Breast epithelium (tissue), 3 donors: ENCODE measurements at regions not wholly inside any gene's neighbourhood (a gene's known extent, or its start where the extent isn't known, plus 50 kb on each side); places are given as distances from the start of the nearest gene placed in this dataset.
"Not testable (repeated sequence)": the region's sequence is repeated elsewhere in the genome, so short reads cannot be mapped to it uniquely, and the experiment has no call there.

Source experiments
- POLR2A ChIP-seq: fragments of 450-650 bp; IDR thresholded peaks from one replicate; pipeline ENCODE4 v1.6.1; 2016; ENCODE audit warnings: antibody characterized with exemption, mild to moderate bottlenecking, moderate library complexity
- TF ChIP-seq, protein P1 (sequence below), 3 donors: fragments of 450-650 bp; IDR thresholded peaks; one replicate each; pipeline ENCODE4 v1.5.1; 2016 to 2017; ENCODE audit warnings: antibody characterized with exemption in 3 of 3, mild to moderate bottlenecking in 3 of 3, moderate library complexity in 3 of 3

DNA sequence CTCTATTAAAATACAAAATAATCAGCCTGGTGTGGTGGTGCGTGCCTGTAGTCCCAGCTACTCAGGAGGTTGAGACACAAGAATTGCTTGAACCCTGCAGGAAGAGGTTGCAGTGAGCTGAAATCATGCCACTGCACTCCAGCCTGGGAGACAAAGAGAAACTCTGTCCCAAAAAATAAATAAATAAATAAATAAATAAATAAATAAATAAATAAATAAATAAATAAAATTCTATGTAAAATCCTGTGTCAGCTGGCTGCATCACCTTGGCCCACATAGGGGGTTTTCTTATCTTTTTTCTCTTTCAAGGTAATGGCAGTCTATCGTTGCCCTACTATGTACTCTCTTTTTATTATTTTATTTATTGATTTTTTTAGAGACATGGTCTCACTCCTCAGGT, 206.7 kb downstream of the ALG10 start:
- TF ChIP-seq POLR2A: not testable (repeated sequence)
- TF ChIP-seq, protein P1, sequence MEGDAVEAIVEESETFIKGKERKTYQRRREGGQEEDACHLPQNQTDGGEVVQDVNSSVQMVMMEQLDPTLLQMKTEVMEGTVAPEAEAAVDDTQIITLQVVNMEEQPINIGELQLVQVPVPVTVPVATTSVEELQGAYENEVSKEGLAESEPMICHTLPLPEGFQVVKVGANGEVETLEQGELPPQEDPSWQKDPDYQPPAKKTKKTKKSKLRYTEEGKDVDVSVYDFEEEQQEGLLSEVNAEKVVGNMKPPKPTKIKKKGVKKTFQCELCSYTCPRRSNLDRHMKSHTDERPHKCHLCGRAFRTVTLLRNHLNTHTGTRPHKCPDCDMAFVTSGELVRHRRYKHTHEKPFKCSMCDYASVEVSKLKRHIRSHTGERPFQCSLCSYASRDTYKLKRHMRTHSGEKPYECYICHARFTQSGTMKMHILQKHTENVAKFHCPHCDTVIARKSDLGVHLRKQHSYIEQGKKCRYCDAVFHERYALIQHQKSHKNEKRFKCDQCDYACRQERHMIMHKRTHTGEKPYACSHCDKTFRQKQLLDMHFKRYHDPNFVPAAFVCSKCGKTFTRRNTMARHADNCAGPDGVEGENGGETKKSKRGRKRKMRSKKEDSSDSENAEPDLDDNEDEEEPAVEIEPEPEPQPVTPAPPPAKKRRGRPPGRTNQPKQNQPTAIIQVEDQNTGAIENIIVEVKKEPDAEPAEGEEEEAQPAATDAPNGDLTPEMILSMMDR (IDR thresholded peaks at IDR 0.05): not testable (repeated sequence)
